Stomach (tissue), 8 donors: ENCODE measurements at regions not wholly inside any gene's neighbourhood (a gene's known extent, or its start where the extent isn't known, plus 50 kb on each side); places are given as distances from the start of the nearest gene placed in this dataset.

Experiments used
- DNase-seq, 2 donors: peaks; one replicate each; pipeline versions ENCODE4 v3.0.0 to v3.0.0-alpha.2; 2013 to 2019
- H3K27ac ChIP-seq, 5 donors: fragments of 200-600 bp in 4 of 5; sonication (generic) in 4 of 5; one replicate each; pipeline ENCODE4 v1.5.1; 2013 to 2019; ENCODE audit warnings: mild to moderate bottlenecking in 1 of 5, moderate library complexity in 1 of 5
- H3K27me3 ChIP-seq, 3 donors: fragments of 200-600 bp; sonication (generic); one replicate each; pipeline ENCODE4 v1.5.1; 2017 to 2019; ENCODE audit warnings: mixed run types in 1 of 3
- H3K36me3 ChIP-seq, 4 donors: fragments of 200-600 bp; sonication (generic); 1 replicate in 3 of 4; 2 replicates in 1 of 4; pipeline ENCODE4 v1.5.1; 2016 to 2019
- H3K4me1 ChIP-seq, 4 donors: fragments of 200-600 bp; sonication (generic); one replicate each; pipeline ENCODE4 v1.5.1; 2016 to 2019
- H3K4me3 ChIP-seq, 4 donors: fragments of 200-600 bp; sonication (generic) in 3 of 4; one replicate each; pipeline ENCODE4 v1.5.1; 2016 to 2019; ENCODE audit warnings: mild to moderate bottlenecking in 1 of 4
- H3K9me3 ChIP-seq, 4 donors: fragments of 200-600 bp; sonication (generic); one replicate each; pipeline ENCODE4 v1.5.1; 2016 to 2019
- CTCF ChIP-seq, 7 experiments: fragments of 450-650 bp in 4 of 7; fragments of 200-600 bp in 3 of 7; sonication (generic) in 3 of 7; IDR thresholded peaks; one replicate each; pipeline ENCODE4 v1.5.1; 2016 to 2019; ENCODE audit warnings: antibody characterized with exemption in 7 of 7, control low read depth in 2 of 7, mild to moderate bottlenecking in 1 of 7
- EP300 ChIP-seq: sonication (generic); formaldehyde crosslinking; IDR thresholded peaks from one replicate; pipeline ENCODE4 v1.6.1; 2017; ENCODE audit warnings: antibody characterized with exemption
- POLR2A ChIP-seq, 4 donors: fragments of 450-650 bp; IDR thresholded peaks; one replicate each; pipeline ENCODE4 v1.6.1; 2016; ENCODE audit warnings: antibody characterized with exemption in 4 of 4, control low read depth in 2 of 4, mild to moderate bottlenecking in 1 of 4, moderate library complexity in 1 of 4
- POLR2AphosphoS5 ChIP-seq, 3 donors: sonication (generic); formaldehyde crosslinking; IDR thresholded peaks; one replicate each; pipeline ENCODE4 v1.6.1; 2016; ENCODE audit warnings: antibody characterized with exemption in 3 of 3
- WGBS, 5 donors: extraction: QIAGEN DNeasy Blood & Tissue Kit in 3 of 5; methylation state at CpG; one replicate each; pipeline versions ENCODE4 v1.1.5 to v1.1.7; 2013 to 2018; 5-methylcytosine and 5-hydroxymethylcytosine counted together
- intact Hi-C: fragments of 100-400 bp; cut with DNase I; formaldehyde crosslinking; loops from one replicate; pipeline ENCODE4 v1.15.1; 2023; ENCODE audit warnings: low total_unique reads
- donor health status: healthy with polysubstance abuse.
- donor health status: Bipolar disorder and iron deficiency.
- donor health status: healthy.

GRCh38 chr15:96097661-96098060 lies 232.8 kb upstream of the NR2F2 start:
- no peak for DNase-seq
- H3K4me1 ChIP-seq = no peaks in the 10 kb centered on the region
- 79 to 92% (median 81%) methylated on average over 2 of the region's 2 CpGs for WGBS, 5 donors
- no peaks in the 10 kb centered on the region for H3K9me3 ChIP-seq
- TF ChIP-seq EP300 (no peak), POLR2A (IDR thresholded peaks at IDR 0.05) (no peak), POLR2AphosphoS5 (IDR thresholded peaks at IDR 0.05) (no peak), CTCF (IDR thresholded peaks at IDR 0.05) (no peak)
- H3K36me3 ChIP-seq = no peaks in the 10 kb centered on the region
- H3K4me3 ChIP-seq = no peak overlapping the region
- H3K27ac ChIP-seq = no peak overlapping the region
- intact Hi-C loops = no loop called here
- no peaks in the 10 kb centered on the region for H3K27me3 ChIP-seq

DNA sequence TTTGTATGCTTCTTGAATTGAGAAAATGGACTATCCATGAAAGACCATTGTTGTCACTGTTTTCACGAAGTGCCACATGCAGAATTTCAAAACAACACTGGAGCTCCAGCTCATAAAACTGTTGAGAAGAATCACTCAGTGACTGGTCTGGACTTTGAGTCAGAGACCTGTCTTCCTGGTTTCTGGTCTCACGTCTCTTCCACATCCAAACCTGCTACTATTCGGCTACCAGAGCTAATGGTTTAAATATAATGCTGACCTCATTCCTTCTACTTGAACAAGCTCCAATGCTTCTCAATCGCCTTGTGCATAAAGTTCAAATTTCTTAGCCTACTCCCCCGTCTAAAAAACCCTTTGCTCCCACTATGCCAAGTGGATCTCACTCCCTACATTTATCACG lies 227.9 kb upstream of the NR2F2 start:
- TF ChIP-seq POLR2AphosphoS5 (IDR thresholded peaks at IDR 0.05) = no peak
- no peak for TF ChIP-seq EP300
- TF ChIP-seq CTCF (IDR thresholded peaks at IDR 0.05) = no peak
- no peak for TF ChIP-seq POLR2A (IDR thresholded peaks at IDR 0.05)
- Histone ChIP-seq H3K4me3 (no peak overlapping the region), H3K9me3 (no peaks in the 10 kb centered on the region), H3K4me1 (no peaks in the 10 kb centered on the region), H3K27me3 (no peaks in the 10 kb centered on the region), H3K27ac (no peak overlapping the region), H3K36me3 (no peaks in the 10 kb centered on the region)
- 68 to 83% (median 77%) methylated on average over 6 of the region's 6 CpGs for WGBS, 5 donors
- DNase-seq = no peak
- intact Hi-C loops = no loop called here

DNA sequence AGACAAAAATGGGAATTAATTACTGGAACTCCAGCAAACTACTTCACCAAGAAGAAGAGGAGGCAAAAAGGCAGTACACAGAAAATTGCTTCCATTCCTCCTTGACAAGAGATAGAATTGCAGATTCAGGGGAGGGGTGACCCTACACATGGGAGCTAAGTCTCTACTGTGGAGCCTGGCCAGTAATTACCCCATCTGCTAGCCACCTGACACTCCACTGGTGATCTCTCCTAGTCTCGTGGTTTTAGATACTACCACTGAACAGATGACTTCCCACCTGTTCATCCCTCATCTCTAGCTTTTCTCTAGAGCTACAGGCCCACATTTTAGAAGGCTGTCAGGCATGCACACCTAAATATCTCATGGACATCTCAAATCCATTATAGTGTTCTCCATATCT lies 224.3 kb upstream of the NR2F2 start:
- H3K4me1 ChIP-seq = no peaks in the 10 kb centered on the region
- intact Hi-C loops = no loop called here
- H3K4me3 ChIP-seq = no peak overlapping the region
- H3K9me3 ChIP-seq = no peaks in the 10 kb centered on the region
- no peak for DNase-seq
- TF ChIP-seq POLR2A (IDR thresholded peaks at IDR 0.05) = no peak
- TF ChIP-seq EP300 = no peak
- no peak for TF ChIP-seq POLR2AphosphoS5 (IDR thresholded peaks at IDR 0.05)
- no peak for TF ChIP-seq CTCF (IDR thresholded peaks at IDR 0.05)
- no peak overlapping the region for H3K27ac ChIP-seq
- H3K27me3 ChIP-seq = no peaks in the 10 kb centered on the region
- 79 to 95% (median 87%) methylated on average over 1 of the region's 1 CpG for WGBS, 5 donors
- no peaks in the 10 kb centered on the region for H3K36me3 ChIP-seq

DNA sequence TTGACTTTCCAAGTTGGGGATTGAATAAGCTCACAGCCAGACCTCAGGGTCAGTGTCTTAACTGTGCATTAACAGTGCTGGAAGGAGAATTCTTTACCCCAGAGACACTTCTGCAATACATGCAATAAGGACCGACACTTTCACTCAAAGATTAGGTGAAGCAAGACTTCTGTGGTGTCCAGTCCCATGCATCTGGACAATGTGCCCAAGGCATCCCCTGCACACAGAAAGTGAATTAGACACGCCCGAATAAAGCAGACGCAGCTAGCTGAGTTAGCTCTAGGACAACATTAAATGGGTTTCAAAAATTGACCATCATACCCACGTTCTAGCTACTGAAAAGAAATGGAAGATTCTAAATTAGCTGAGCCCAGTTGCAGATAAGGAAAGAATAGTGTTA lies 223.9 kb upstream of the NR2F2 start:
- no peak for DNase-seq
- Histone ChIP-seq H3K4me1 (no peaks in the 10 kb centered on the region), H3K36me3 (no peaks in the 10 kb centered on the region), H3K9me3 (no peaks in the 10 kb centered on the region), H3K27ac (no peak overlapping the region), H3K27me3 (no peaks in the 10 kb centered on the region), H3K4me3 (no peak overlapping the region)
- 88 to 94% (median 92%) methylated on average over 5 of the region's 5 CpGs for WGBS, 5 donors
- TF ChIP-seq POLR2AphosphoS5 (IDR thresholded peaks at IDR 0.05) (no peak), CTCF (IDR thresholded peaks at IDR 0.05) (no peak)
- intact Hi-C loops = no loop called here

DNA sequence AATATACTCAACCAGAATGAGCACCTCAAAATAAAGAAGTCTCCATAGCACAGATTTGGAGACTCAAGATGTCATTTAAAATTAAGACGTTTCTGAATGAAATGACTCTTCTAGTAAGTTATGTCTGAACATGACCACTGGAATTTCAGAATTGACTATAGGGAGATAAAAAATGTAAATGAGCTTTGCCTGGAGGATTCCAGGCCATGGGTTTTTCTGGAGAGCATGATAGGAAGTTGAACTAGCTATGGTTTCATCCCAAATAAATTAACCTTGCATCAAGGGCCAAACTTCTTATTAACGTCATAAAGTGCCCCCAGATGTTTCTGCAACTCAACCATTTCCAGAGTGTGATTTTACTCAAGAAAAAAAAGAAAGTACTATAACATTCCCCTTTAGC lies 222.6 kb upstream of the NR2F2 start:
- no peak for DNase-seq
- Histone ChIP-seq H3K9me3 (no peaks in the 10 kb centered on the region), H3K27ac (no peak overlapping the region), H3K4me3 (no peak overlapping the region), H3K36me3 (no peaks in the 10 kb centered on the region), H3K4me1 (no peaks in the 10 kb centered on the region), H3K27me3 (no peaks in the 10 kb centered on the region)
- intact Hi-C loops = no loop called here
- TF ChIP-seq POLR2AphosphoS5 (IDR thresholded peaks at IDR 0.05) (no peak), POLR2A (IDR thresholded peaks at IDR 0.05) (no peak), EP300 (no peak), CTCF (IDR thresholded peaks at IDR 0.05) (no peak)
- WGBS, 5 donors = 70 to 91% (median 83%) methylated on average over 2 of the region's 2 CpGs
